ENCODE measurements at regions not wholly inside any gene's neighbourhood (a gene's known extent, or its start where the extent isn't known, plus 50 kb on each side); places are given as distances from the start of the nearest gene placed in this dataset.

- POLR2A ChIA-PET: no interaction called here
- no peak for DNase-seq (ENCODE audit: low read depth, low spot score)
- TF ChIP-seq CTCF (IDR thresholded peaks at IDR 0.05; ENCODE audit: insufficient read depth, low read length, missing control alignments): no peak
- H3K4me3 ChIP-seq (ENCODE audit: low read depth, low read length): no peak overlapping the region
- CTCF ChIA-PET: no interaction called here
Measured at GRCh38 chr3:81876826-81877225, 115.4 kb upstream of the GBE1 start.

GRCh38 chr3:81874738-81875137, 113.3 kb upstream of the GBE1 start:
- TF ChIP-seq CTCF (IDR thresholded peaks at IDR 0.05; ENCODE audit: insufficient read depth, low read length, missing control alignments): no peak
- no peak overlapping the region for H3K4me3 ChIP-seq (ENCODE audit: low read depth, low read length)
- no peak for DNase-seq (ENCODE audit: low read depth, low spot score)
- ChIA-PET CTCF (no interaction called here), POLR2A (no interaction called here)

- POLR2A ChIA-PET: no interaction called here
- TF ChIP-seq CTCF (IDR thresholded peaks at IDR 0.05; ENCODE audit: insufficient read depth, low read length, missing control alignments): no peak
- DNase-seq (ENCODE audit: low read depth, low spot score): no peak
- CTCF ChIA-PET: no interaction called here
- H3K4me3 ChIP-seq (ENCODE audit: low read depth, low read length): no peak overlapping the region
Measured at GRCh38 chr3:81872566-81872965, 111.1 kb upstream of the GBE1 start.

GRCh38 chr3:81871358-81872155, 110.1 kb upstream of the GBE1 start:
- no peak for TF ChIP-seq CTCF (IDR thresholded peaks at IDR 0.05; ENCODE audit: insufficient read depth, low read length, missing control alignments)
- ChIA-PET POLR2A (no interaction called here), CTCF (no interaction called here)
- DNase-seq (ENCODE audit: low read depth, low spot score): no peak
- no peak overlapping the region for H3K4me3 ChIP-seq (ENCODE audit: low read depth, low read length)

- ChIA-PET CTCF (no interaction called here), POLR2A (no interaction called here)
- no peak overlapping the region for H3K4me3 ChIP-seq (ENCODE audit: low read depth, low read length)
- no peak for TF ChIP-seq CTCF (IDR thresholded peaks at IDR 0.05; ENCODE audit: insufficient read depth, low read length, missing control alignments)
- no peak for DNase-seq (ENCODE audit: low read depth, low spot score)
Measured at GRCh38 chr3:81869382-81869781, 107.9 kb upstream of the GBE1 start.

- ChIA-PET POLR2A (no interaction called here), CTCF (no interaction called here)
- H3K4me3 ChIP-seq (ENCODE audit: low read depth, low read length): no peak overlapping the region
- no peak for DNase-seq (ENCODE audit: low read depth, low spot score)
- TF ChIP-seq CTCF (IDR thresholded peaks at IDR 0.05; ENCODE audit: insufficient read depth, low read length, missing control alignments): no peak
Measured at GRCh38 chr3:81868597-81868996, 107.2 kb upstream of the GBE1 start.
